Thoracic aorta (tissue), 2 donors: ENCODE measurements at regions not wholly inside any gene's neighbourhood (a gene's known extent, or its start where the extent isn't known, plus 50 kb on each side); places are given as distances from the start of the nearest gene placed in this dataset.

ENCODE experiments used
- ATAC-seq: fragments of 150-250 bp; one replicate; pipeline ENCODE4 v1.8.0; 2017; ENCODE audit warnings: low read depth; ENCODE audit not compliant: insufficient number of reproducible peaks, low FRiP score
- DNase-seq: peaks from one replicate; pipeline ENCODE4 v3.0.0-alpha.2; 2020; ENCODE audit warnings: low spot score
- H3K27ac ChIP-seq, 2 donors: fragments of 200-600 bp; sonication (generic); 1 replicate in 1 of 2; 2 replicates in 1 of 2; pipeline ENCODE4 v1.5.1; 2016; ENCODE audit warnings: mild to moderate bottlenecking in 2 of 2, moderate library complexity in 2 of 2
- H3K27me3 ChIP-seq: fragments of 200-600 bp; sonication (generic); replicated peaks from 2 replicates; pipeline ENCODE4 v1.6.0; 2016; ENCODE audit warnings: mild to moderate bottlenecking; ENCODE audit not compliant: insufficient read depth
- H3K36me3 ChIP-seq: fragments of 200-600 bp; sonication (generic); one replicate; pipeline ENCODE4 v1.5.1; 2016
- H3K4me1 ChIP-seq, 2 donors: fragments of 200-600 bp; sonication (generic); 1 replicate in 1 of 2; 2 replicates in 1 of 2; pipeline versions ENCODE4 v1.5.1 to v1.6.0; 2016; ENCODE audit warnings: low read depth in 2 of 2, mild to moderate bottlenecking in 1 of 2; ENCODE audit not compliant: control insufficient read depth in 1 of 2
- H3K4me3 ChIP-seq: fragments of 200-600 bp; sonication (generic); 2 replicates; pipeline ENCODE4 v1.5.1; 2016; ENCODE audit warnings: mild to moderate bottlenecking
- H3K9me3 ChIP-seq: fragments of 200-600 bp; sonication (generic); 2 replicates; pipeline ENCODE4 v1.5.1; 2016
- TF ChIP-seq, protein P1 (sequence below): fragments of 200-600 bp; sonication (generic); IDR thresholded peaks from one replicate; pipeline ENCODE4 v1.5.1; 2019; ENCODE audit warnings: antibody characterized with exemption

DNA sequence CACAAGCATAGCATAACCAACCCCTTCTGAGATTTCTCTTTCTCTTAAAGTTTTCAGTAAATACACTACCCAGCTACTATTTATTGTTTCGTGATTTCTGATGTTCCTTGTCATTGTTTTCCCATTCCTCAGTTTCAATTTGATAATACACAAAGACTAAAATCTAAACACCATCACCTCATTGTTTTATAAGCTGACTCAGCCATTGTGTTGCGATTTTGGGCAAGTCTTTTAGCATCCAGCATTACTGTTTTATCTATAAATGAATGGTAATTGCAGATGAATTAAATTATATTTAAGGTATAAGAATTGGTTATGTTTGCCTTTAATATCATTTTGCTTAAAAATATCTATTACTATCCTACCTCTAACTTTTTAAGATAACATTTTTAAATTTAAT, 1308.5 kb downstream of the PLA2G4A start:
- ATAC-seq (no peak), DNase-seq (no peak)
- Histone ChIP-seq H3K27ac (no peak overlapping the region), H3K36me3 (no peaks in the 10 kb centered on the region), H3K4me1 (no peaks in the 10 kb centered on the region), H3K9me3 (no peaks in the 10 kb centered on the region), H3K27me3 (no peaks in the 10 kb centered on the region), H3K4me3 (no peak overlapping the region)
- TF ChIP-seq, protein P1, sequence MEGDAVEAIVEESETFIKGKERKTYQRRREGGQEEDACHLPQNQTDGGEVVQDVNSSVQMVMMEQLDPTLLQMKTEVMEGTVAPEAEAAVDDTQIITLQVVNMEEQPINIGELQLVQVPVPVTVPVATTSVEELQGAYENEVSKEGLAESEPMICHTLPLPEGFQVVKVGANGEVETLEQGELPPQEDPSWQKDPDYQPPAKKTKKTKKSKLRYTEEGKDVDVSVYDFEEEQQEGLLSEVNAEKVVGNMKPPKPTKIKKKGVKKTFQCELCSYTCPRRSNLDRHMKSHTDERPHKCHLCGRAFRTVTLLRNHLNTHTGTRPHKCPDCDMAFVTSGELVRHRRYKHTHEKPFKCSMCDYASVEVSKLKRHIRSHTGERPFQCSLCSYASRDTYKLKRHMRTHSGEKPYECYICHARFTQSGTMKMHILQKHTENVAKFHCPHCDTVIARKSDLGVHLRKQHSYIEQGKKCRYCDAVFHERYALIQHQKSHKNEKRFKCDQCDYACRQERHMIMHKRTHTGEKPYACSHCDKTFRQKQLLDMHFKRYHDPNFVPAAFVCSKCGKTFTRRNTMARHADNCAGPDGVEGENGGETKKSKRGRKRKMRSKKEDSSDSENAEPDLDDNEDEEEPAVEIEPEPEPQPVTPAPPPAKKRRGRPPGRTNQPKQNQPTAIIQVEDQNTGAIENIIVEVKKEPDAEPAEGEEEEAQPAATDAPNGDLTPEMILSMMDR, result no peak

DNA sequence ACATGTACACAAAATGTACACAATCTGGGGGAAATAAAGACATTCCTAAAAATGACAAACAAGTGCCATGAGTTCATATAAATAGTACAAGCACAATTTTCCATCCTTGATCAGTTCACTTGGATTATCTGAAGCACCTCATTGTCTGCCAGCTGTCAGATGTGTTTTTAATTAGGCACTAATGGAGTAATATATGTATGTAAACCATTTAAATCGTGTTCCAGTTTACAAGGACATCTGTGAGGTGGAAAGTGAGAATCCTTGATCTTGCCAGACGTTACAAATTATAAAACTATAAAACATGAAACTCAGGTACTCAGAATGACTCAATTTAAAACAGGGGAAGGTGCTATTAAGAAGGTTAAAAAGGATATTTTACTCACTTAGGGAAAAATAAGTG, 1312.2 kb downstream of the PLA2G4A start:
- ATAC-seq, result no peak
- Histone ChIP-seq H3K4me1 (no peaks in the 10 kb centered on the region), H3K4me3 (no peak overlapping the region), H3K27ac (no peak overlapping the region), H3K27me3 (no peaks in the 10 kb centered on the region), H3K36me3 (no peaks in the 10 kb centered on the region), H3K9me3 (no peaks in the 10 kb centered on the region)
- TF ChIP-seq, protein P1, result no peak
- no peak for DNase-seq

DNA sequence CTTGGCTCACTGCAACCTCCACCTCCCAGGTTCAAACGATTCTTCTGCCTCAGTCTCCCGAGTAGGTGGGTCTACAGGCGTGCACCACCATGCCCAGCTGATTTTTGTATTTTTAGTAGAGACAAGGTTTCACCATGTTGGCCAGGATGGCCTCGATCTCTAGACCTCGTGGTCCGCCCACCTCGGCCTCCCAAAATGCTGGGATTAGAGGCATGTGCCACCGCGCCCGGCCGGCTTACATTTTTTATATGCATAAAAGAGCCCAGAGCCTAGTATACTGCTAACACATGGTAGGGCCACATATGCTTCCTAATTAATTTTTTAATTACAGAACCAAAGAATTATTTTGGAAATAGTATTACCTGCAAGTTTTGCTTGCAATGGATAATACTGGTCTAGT, 1325.4 kb downstream of the PLA2G4A start:
- Histone ChIP-seq H3K36me3 (no peaks in the 10 kb centered on the region), H3K9me3 (no peaks in the 10 kb centered on the region), H3K27me3 (no peaks in the 10 kb centered on the region), H3K4me3 (no peak overlapping the region), H3K27ac (no peak overlapping the region), H3K4me1 (no peaks in the 10 kb centered on the region)
- no peak for ATAC-seq
- DNase-seq, result no peak
- TF ChIP-seq, protein P1, result no peak

DNA sequence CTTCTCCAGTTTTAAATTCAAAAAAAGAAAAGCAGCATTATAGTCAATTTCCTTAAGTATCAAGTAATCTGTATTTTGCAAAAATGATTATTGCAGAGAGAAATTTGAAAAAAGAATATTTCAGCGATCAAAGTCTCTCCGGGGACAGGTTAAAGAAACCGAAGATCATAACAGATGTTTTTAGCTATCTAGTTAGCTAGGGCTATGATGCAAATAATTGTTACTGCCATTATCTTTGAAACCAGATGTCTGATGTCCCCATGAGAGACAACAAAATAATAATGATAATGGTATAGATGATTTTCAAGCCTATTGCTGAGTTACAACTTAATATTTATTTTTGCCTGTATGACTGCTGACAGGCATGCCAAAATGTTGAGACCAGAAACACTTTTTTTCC, 1326.0 kb downstream of the PLA2G4A start:
- no peaks in the 10 kb centered on the region for H3K9me3 ChIP-seq
- DNase-seq (no peak), ATAC-seq (no peak)
- no peaks in the 10 kb centered on the region for H3K4me1 ChIP-seq
- no peak overlapping the region for H3K27ac ChIP-seq
- no peaks in the 10 kb centered on the region for H3K36me3 ChIP-seq
- TF ChIP-seq, protein P1, result no peak
- no peaks in the 10 kb centered on the region for H3K27me3 ChIP-seq
- H3K4me3 ChIP-seq, result no peak overlapping the region

DNA sequence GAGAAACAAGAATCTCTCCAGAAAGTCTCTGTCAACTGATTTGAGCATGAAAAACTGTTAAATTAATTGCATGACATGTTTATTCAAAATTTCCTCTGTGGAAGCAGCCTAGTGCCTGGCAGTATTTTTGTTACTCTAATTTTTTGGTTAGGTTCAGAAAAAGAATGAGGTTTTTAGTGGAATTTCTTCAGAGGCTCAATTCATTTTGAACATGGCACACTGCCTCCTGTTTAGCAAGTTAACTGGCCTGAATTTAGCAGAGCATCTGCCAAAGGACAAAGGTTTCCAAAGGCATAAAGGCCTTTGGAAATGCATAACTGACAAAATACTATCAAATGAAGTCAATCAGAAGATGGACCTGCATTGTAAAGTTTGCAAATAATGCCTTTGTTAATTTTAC, 1326.5 kb downstream of the PLA2G4A start:
- H3K9me3 ChIP-seq, result no peaks in the 10 kb centered on the region
- ATAC-seq (no peak), DNase-seq (no peak)
- no peak overlapping the region for H3K4me3 ChIP-seq
- no peaks in the 10 kb centered on the region for H3K36me3 ChIP-seq
- H3K27ac ChIP-seq, result no peak overlapping the region
- no peaks in the 10 kb centered on the region for H3K4me1 ChIP-seq
- no peaks in the 10 kb centered on the region for H3K27me3 ChIP-seq
- TF ChIP-seq, protein P1, result no peak
